Nephron (organoid): ENCODE measurements at regions not wholly inside any gene's neighbourhood (a gene's known extent, or its start where the extent isn't known, plus 50 kb on each side); places are given as distances from the start of the nearest gene placed in this dataset.

Experiments used
- H3K27ac Mint-ChIP-seq, 3 experiments: 2 replicates each; pipeline ENCODE4 v1.8.0; 2020; ENCODE audit warnings: mixed read lengths in 3 of 3, mild to moderate bottlenecking in 2 of 3, moderate library complexity in 1 of 3
- H3K27me3 Mint-ChIP-seq: 2 replicates; pipeline ENCODE4 v1.8.0; 2021; ENCODE audit warnings: low read depth, mild to moderate bottlenecking, moderate library complexity, mixed read lengths
- H3K36me3 Mint-ChIP-seq: 2 replicates; pipeline ENCODE4 v1.8.0; 2020; ENCODE audit warnings: low read depth, mixed read lengths
- H3K4me1 Mint-ChIP-seq: 2 replicates; pipeline ENCODE4 v1.8.0; 2020; ENCODE audit warnings: mixed read lengths
- H3K4me3 Mint-ChIP-seq, 3 experiments: 2 replicates each; pipeline ENCODE4 v1.8.0; 2020; ENCODE audit warnings: mild to moderate bottlenecking in 3 of 3, mixed read lengths in 3 of 3, moderate library complexity in 2 of 3
- H3K9me3 Mint-ChIP-seq: 2 replicates; pipeline ENCODE4 v1.8.0; 2020; ENCODE audit warnings: mixed read lengths
- TF ChIP-seq, protein P1 (sequence below), 3 experiments: fragments of 200-600 bp; sonication (generic); IDR thresholded peaks; one replicate each; pipeline ENCODE4 v1.5.0; 2021; ENCODE audit warnings: antibody characterized with exemption in 3 of 3; ENCODE audit not compliant: unreplicated experiment in 3 of 3

DNA sequence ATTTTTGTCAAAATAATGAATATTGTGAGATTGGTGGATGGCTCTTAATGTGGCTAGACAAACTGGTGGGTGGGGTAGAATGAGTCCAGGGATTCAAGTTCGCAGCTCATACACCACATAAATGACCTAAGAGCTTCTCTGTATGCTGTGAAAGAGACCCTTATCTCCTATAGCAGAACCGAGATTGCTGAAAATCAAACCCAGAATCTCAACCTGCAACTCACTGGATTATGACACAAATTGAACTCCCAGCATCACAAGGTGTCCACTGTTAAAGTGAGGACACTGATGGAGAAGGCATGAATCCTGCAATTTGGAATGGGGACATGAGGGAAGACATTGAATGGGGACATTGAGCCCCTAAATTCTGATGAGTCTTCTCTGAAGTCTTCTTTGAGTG lies 51.3 kb upstream of the CNKSR3 start:
- no peak overlapping the region for H3K27ac Mint-ChIP-seq
- H3K27me3 Mint-ChIP-seq = no peaks in the 10 kb centered on the region
- peaks cover 17% of the 10 kb centered on the region for H3K4me1 Mint-ChIP-seq
- TF ChIP-seq, protein P1, sequence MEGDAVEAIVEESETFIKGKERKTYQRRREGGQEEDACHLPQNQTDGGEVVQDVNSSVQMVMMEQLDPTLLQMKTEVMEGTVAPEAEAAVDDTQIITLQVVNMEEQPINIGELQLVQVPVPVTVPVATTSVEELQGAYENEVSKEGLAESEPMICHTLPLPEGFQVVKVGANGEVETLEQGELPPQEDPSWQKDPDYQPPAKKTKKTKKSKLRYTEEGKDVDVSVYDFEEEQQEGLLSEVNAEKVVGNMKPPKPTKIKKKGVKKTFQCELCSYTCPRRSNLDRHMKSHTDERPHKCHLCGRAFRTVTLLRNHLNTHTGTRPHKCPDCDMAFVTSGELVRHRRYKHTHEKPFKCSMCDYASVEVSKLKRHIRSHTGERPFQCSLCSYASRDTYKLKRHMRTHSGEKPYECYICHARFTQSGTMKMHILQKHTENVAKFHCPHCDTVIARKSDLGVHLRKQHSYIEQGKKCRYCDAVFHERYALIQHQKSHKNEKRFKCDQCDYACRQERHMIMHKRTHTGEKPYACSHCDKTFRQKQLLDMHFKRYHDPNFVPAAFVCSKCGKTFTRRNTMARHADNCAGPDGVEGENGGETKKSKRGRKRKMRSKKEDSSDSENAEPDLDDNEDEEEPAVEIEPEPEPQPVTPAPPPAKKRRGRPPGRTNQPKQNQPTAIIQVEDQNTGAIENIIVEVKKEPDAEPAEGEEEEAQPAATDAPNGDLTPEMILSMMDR (IDR thresholded peaks at IDR 0.05; ENCODE audit: unreplicated experiment in 3 of 3) = no peak
- H3K36me3 Mint-ChIP-seq = no peaks in the 10 kb centered on the region
- H3K4me3 Mint-ChIP-seq = no peak overlapping the region
- H3K9me3 Mint-ChIP-seq = no peaks in the 10 kb centered on the region

DNA sequence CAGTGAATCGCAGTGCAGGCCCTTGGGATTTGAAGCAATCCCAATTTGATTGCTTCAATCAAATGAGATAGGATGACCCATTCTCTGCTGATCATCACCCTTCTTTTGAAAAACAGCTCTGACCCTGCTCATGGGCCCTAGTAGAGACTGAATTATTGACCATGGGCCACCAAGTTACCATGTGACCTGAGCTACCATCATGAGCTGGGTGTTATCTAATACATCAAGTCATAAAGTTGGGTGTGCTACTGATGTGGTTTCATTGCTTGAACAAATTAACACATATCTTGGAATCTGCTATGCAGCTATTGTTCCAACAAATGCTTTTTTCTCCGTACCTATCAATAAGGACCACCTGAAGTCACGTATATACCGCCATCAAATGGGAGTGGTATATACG lies 54.8 kb upstream of the CNKSR3 start:
- H3K4me1 Mint-ChIP-seq = peaks cover 14% of the 10 kb centered on the region
- no peaks in the 10 kb centered on the region for H3K9me3 Mint-ChIP-seq
- H3K36me3 Mint-ChIP-seq = no peaks in the 10 kb centered on the region
- no peaks in the 10 kb centered on the region for H3K27me3 Mint-ChIP-seq
- TF ChIP-seq, protein P1 (IDR thresholded peaks at IDR 0.05; ENCODE audit: unreplicated experiment in 3 of 3) = no peak
- H3K27ac Mint-ChIP-seq = no peak overlapping the region
- H3K4me3 Mint-ChIP-seq = no peak overlapping the region

DNA sequence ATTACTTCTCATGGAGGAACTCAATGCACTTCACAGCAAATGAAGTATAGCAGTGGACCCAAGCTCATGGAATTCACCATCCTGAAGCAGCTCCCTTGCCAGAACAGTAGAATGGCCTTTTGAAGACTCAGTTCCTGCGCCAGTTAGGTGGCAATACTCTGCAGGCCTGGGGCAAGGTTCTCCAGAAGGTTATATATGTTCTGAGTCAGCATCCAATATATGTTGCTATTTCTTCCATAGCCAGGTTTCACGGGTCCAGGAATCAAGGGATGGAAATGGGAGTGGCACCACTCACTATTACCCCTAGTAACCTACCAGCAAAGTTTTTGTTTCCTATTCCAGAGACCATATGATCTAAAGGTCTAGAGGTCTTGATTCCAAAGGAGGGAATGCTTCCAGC lies 56.4 kb upstream of the CNKSR3 start:
- Mint-ChIP-seq H3K4me3 (no peak overlapping the region), H3K9me3 (no peaks in the 10 kb centered on the region), H3K4me1 (peaks cover 10% of the 10 kb centered on the region), H3K27me3 (no peaks in the 10 kb centered on the region), H3K27ac (no peak overlapping the region), H3K36me3 (no peaks in the 10 kb centered on the region)
- TF ChIP-seq, protein P1 (IDR thresholded peaks at IDR 0.05; ENCODE audit: unreplicated experiment in 3 of 3) = no peak

DNA sequence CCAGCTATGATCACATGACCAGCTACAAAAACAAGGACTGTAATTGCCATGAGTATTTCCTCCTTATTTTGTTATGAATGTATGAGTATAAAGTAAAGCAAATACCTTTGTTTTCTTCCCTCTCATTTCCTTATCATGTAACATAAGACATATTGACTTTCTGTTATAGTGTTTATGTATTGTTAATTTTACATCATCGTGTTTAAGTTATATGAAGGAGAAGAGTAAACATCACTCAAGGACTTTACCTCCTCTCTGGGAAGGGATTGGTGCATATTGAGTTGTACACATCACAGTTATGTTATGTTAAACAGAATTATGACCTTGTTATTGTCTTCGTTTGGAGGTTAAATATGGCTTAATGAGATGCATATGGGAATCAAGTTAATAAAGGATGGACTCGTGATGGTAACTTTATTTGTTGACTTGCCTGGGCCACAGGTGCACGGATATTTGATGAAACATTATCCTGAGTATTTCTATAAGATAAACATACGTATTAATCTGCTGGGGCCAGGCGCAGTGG lies 57.3 kb upstream of the CNKSR3 start:
- H3K9me3 Mint-ChIP-seq = no peaks in the 10 kb centered on the region
- no peak overlapping the region for H3K4me3 Mint-ChIP-seq
- no peaks in the 10 kb centered on the region for H3K36me3 Mint-ChIP-seq
- peaks cover 16% of the 10 kb centered on the region for H3K4me1 Mint-ChIP-seq
- no peaks in the 10 kb centered on the region for H3K27me3 Mint-ChIP-seq
- H3K27ac Mint-ChIP-seq = no peak overlapping the region
- TF ChIP-seq, protein P1 (IDR thresholded peaks at IDR 0.05; ENCODE audit: unreplicated experiment in 3 of 3) = no peak

DNA sequence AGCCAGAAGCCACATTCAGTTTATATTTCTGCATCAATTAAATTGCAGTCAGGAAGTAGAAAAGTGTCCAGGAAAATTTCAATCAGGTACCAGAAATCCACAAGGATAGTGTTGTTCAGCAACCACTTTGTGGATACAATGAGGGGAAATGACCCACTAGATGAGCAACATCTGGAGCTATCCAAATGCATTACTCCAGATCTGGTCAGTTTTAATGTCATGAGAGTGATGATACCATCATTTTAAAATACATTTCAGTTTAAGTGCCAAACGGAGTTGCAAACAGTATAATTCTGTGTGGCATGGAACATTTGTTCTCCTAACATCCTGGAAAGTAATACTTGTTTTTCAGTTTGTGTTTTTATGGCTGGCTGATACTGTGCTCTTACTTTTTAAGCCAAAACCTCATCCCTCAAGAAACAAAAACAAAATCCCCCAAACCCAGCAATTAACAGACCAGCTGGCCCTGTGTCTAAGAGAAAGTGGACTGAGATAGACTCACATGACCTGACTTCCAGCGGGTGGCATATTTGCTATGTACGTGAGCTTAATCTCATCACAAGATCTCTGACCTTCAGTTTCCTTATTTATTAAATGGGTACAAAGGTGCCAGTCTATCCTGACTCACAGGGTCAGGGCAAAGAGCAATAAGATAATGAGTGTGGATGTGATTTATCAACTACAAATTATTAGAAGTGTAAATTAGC lies 58.8 kb upstream of the CNKSR3 start:
- Mint-ChIP-seq H3K27me3 (no peaks in the 10 kb centered on the region), H3K36me3 (no peaks in the 10 kb centered on the region), H3K27ac (peak overlapping the region in 2 of 3 experiments; percentile 40 to 46), H3K4me1 (peaks cover 16% of the 10 kb centered on the region), H3K4me3 (no peak overlapping the region), H3K9me3 (no peaks in the 10 kb centered on the region)
- TF ChIP-seq, protein P1 (IDR thresholded peaks at IDR 0.05; ENCODE audit: unreplicated experiment in 3 of 3) = no peak

DNA sequence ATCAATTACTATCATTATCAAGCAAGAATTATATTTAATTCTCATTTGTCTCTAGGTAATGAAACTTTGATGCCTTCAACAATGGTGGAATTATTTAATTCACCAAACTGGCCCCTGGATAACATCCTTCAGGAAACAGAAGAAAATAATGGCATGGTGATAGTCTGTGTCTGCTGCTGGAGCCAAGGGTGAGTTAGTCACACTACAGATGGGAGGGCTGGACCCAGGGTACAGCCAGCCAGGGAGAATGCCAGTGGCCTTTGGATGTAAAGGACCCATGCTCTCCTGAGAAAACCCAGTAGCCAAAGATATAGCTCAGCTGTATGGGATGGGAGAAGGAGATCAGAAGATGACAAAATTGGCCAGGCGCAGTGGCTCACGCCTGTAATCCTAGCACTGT lies 60.0 kb upstream of the CNKSR3 start:
- Mint-ChIP-seq H3K36me3 (no peaks in the 10 kb centered on the region), H3K4me3 (no peak overlapping the region), H3K4me1 (peaks cover 16% of the 10 kb centered on the region), H3K27ac (no peak overlapping the region), H3K9me3 (no peaks in the 10 kb centered on the region), H3K27me3 (no peaks in the 10 kb centered on the region)
- TF ChIP-seq, protein P1 (IDR thresholded peaks at IDR 0.05; ENCODE audit: unreplicated experiment in 3 of 3) = no peak
